CD14-positive monocyte (primary cell): ENCODE measurements at regions not wholly inside any gene's neighbourhood (a gene's known extent, or its start where the extent isn't known, plus 50 kb on each side); places are given as distances from the start of the nearest gene placed in this dataset.
A peak's percentile ranks its signal among the peaks of the same experiment; 100 is the strongest.

Experiments
- DNase-seq, 3 donors: peaks; one replicate each; pipeline ENCODE4 v3.0.0-alpha.2; 2011 to 2022
- H2AFZ ChIP-seq: 2 replicates; pipeline ENCODE4 v1.6.0; 2012; ENCODE audit warnings: mild to moderate bottlenecking, low read depth, low read length, inconsistent platforms; ENCODE audit not compliant: insufficient read depth, poor library complexity, severe bottlenecking
- H3K27ac ChIP-seq, 2 donors: 1 replicate in 1 of 2; 2 replicates in 1 of 2; pipeline ENCODE4 v1.5.1; 2012 to 2013; ENCODE audit warnings: low read length in 2 of 2, control low read depth in 1 of 2, inconsistent platforms in 1 of 2, low read depth in 1 of 2, mild to moderate bottlenecking in 1 of 2
- H3K27me3 ChIP-seq, 2 donors: one replicate each; pipeline versions ENCODE4 v1.6.0 to v1.6.1; 2011 to 2013; ENCODE audit warnings: low read length in 2 of 2; ENCODE audit not compliant: control insufficient read depth in 2 of 2, insufficient read depth in 2 of 2
- H3K36me3 ChIP-seq, 2 donors: replicated peaks in 1 of 2; 1 replicate in 1 of 2; 2 replicates in 1 of 2; pipeline versions ENCODE4 v1.5.1 to v1.6.1; 2012 to 2013; ENCODE audit warnings: low read length in 2 of 2, control low read depth in 1 of 2, inconsistent platforms in 1 of 2, mild to moderate bottlenecking in 1 of 2; ENCODE audit not compliant: insufficient read depth in 2 of 2, control insufficient read depth in 1 of 2
- H3K4me1 ChIP-seq, 2 donors: 1 replicate in 1 of 2; 2 replicates in 1 of 2; pipeline versions ENCODE4 v1.5.1 to v1.6.1; 2012 to 2013; ENCODE audit warnings: low read length in 2 of 2, control low read depth in 1 of 2, inconsistent platforms in 1 of 2, mild to moderate bottlenecking in 1 of 2, moderate library complexity in 1 of 2; ENCODE audit not compliant: insufficient read depth in 2 of 2, control insufficient read depth in 1 of 2
- H3K4me2 ChIP-seq: replicated peaks from 2 replicates; pipeline ENCODE3; 2012; ENCODE audit warnings: low read length, moderate library complexity, mild to moderate bottlenecking; ENCODE audit not compliant: poor library complexity, severe bottlenecking; ENCODE audit errors: extremely low read depth
- H3K4me3 ChIP-seq, 3 experiments: fragments of 200-600 bp in 1 of 3; sonication (generic) in 1 of 3; replicated peaks in 1 of 3; 1 replicate in 2 of 3; 2 replicates in 1 of 3; pipeline ENCODE4 v1.5.1; 2011 to 2013; ENCODE audit warnings: low read length in 3 of 3, mild to moderate bottlenecking in 3 of 3, control low read depth in 2 of 3, low read depth in 2 of 3, inconsistent platforms in 1 of 3, moderate library complexity in 1 of 3
- H3K79me2 ChIP-seq: 2 replicates; pipeline ENCODE4 v1.6.0; 2012; ENCODE audit warnings: mild to moderate bottlenecking, control low read depth, inconsistent platforms, low read length, moderate library complexity; ENCODE audit not compliant: insufficient read depth
- H3K9ac ChIP-seq: 2 replicates; pipeline ENCODE4 v1.6.0; 2017; ENCODE audit warnings: low read length, mild to moderate bottlenecking; ENCODE audit not compliant: insufficient read depth, poor library complexity, severe bottlenecking
- H3K9me3 ChIP-seq, 2 donors: replicated peaks in 1 of 2; 1 replicate in 1 of 2; 2 replicates in 1 of 2; pipeline versions ENCODE4 v1.5.1 to v1.6.1; 2012 to 2013; ENCODE audit warnings: low read length in 2 of 2, control low read depth in 1 of 2; ENCODE audit not compliant: control insufficient read depth in 1 of 2, insufficient read depth in 1 of 2
- H4K20me1 ChIP-seq: 2 replicates; pipeline ENCODE4 v1.6.0; 2012; ENCODE audit warnings: mild to moderate bottlenecking, low read length, control low read depth, moderate library complexity; ENCODE audit not compliant: insufficient read depth
- H3K27ac Mint-ChIP-seq, 7 donors: one replicate each; pipeline ENCODE4 v1.8.0; 2020; ENCODE audit warnings: mild to moderate bottlenecking in 7 of 7, mixed read lengths in 7 of 7, moderate library complexity in 6 of 7, inconsistent platforms in 2 of 7
- H3K27me3 Mint-ChIP-seq, 3 donors: one replicate each; pipeline ENCODE4 v1.8.0; 2021 to 2022; ENCODE audit warnings: low read depth in 3 of 3, mild to moderate bottlenecking in 3 of 3, mixed read lengths in 3 of 3, moderate library complexity in 3 of 3, inconsistent platforms in 1 of 3
- H3K36me3 Mint-ChIP-seq, 2 donors: one replicate each; pipeline ENCODE4 v1.8.0; 2020; ENCODE audit warnings: mixed read lengths in 2 of 2, inconsistent platforms in 1 of 2, mild to moderate bottlenecking in 1 of 2
- H3K4me1 Mint-ChIP-seq: one replicate; pipeline ENCODE4 v1.8.0; 2020; ENCODE audit warnings: mild to moderate bottlenecking, mixed read lengths
- H3K4me3 Mint-ChIP-seq, 2 donors: one replicate each; pipeline ENCODE4 v1.8.0; 2020; ENCODE audit warnings: mild to moderate bottlenecking in 2 of 2, mixed read lengths in 2 of 2, moderate library complexity in 1 of 2
- H3K9me3 Mint-ChIP-seq, 7 donors: one replicate each; pipeline ENCODE4 v1.8.0; 2020 to 2022; ENCODE audit warnings: mixed read lengths in 7 of 7, mild to moderate bottlenecking in 6 of 7, moderate library complexity in 6 of 7, inconsistent platforms in 2 of 7
- CTCF ChIP-seq: fragments of 200-600 bp; IDR thresholded peaks from one replicate; pipeline ENCODE4 v1.8.0; 2022; ENCODE audit warnings: antibody characterized with exemption, mild to moderate bottlenecking
- WGBS: methylation state at CpG from one replicate; pipeline ENCODE4 v1.1.5; 2013; ENCODE audit warnings: missing lambda C conversion rate; ENCODE audit not compliant: insufficient coverage; 5-methylcytosine and 5-hydroxymethylcytosine counted together
- intact Hi-C, 2 donors: fragments of 100-400 bp; cut with micrococcal nuclease; formaldehyde crosslinking; loops; one replicate each; pipeline versions ENCODE4 v1.15.0 to v1.15.1; 2023

GRCh38 chr14:71437870-71438269, 494.4 kb upstream of the RGS6 start:
- H3K4me3 ChIP-seq, result no peak overlapping the region
- no CpG with 5 or more reads among the region's 4 CpGs for WGBS
- H3K79me2 ChIP-seq, result no peaks in the 10 kb centered on the region
- Mint-ChIP-seq H3K36me3 (peaks cover 31 to 45% of the 10 kb centered on the region in 2 donors), H3K9me3 (peaks cover 0 to 6% (median 2%) of the 10 kb centered on the region in 7 donors), H3K27me3 (peaks cover 0 to 2% (median 0%) of the 10 kb centered on the region in 3 donors), H3K4me3 (no peak overlapping the region), H3K27ac (peak overlapping the region in 1 of 7 donors; percentile 28), H3K4me1 (peaks cover 6% of the 10 kb centered on the region)
- no peak overlapping the region for H2AFZ ChIP-seq
- H3K9me3 ChIP-seq, result no peaks in the 10 kb centered on the region
- no peak for DNase-seq
- no peak overlapping the region for H3K9ac ChIP-seq
- no peak overlapping the region for H3K27ac ChIP-seq
- H3K27me3 ChIP-seq, result no peaks in the 10 kb centered on the region
- intact Hi-C loops, result no loop called here
- H3K4me1 ChIP-seq, result no peaks in the 10 kb centered on the region
- peaks cover 46% of the 10 kb centered on the region for H4K20me1 ChIP-seq
- no peak for TF ChIP-seq CTCF
- H3K4me2 ChIP-seq, result no peak overlapping the region
- H3K36me3 ChIP-seq, result peaks cover 3 to 22% of the 10 kb centered on the region in 2 donors

GRCh38 chr14:71438684-71439083, 493.5 kb upstream of the RGS6 start:
- TF ChIP-seq CTCF, result no peak
- Mint-ChIP-seq H3K27me3 (peaks cover 0 to 2% (median 0%) of the 10 kb centered on the region in 3 donors), H3K4me3 (no peak overlapping the region), H3K4me1 (peaks cover 4% of the 10 kb centered on the region), H3K27ac (peak overlapping the region in 2 of 7 donors; percentile 28 to 54), H3K9me3 (peaks cover 0 to 6% (median 2%) of the 10 kb centered on the region in 7 donors), H3K36me3 (peaks cover 27 to 43% of the 10 kb centered on the region in 2 donors)
- H3K4me3 ChIP-seq, result no peak overlapping the region
- no peak overlapping the region for H2AFZ ChIP-seq
- intact Hi-C loops, result no loop called here
- no peak overlapping the region for H3K9ac ChIP-seq
- no peak for DNase-seq
- no peaks in the 10 kb centered on the region for H3K79me2 ChIP-seq
- H3K27ac ChIP-seq, result no peak overlapping the region
- WGBS, result 50% methylated on average over 2 of the region's 2 CpGs
- H3K9me3 ChIP-seq, result no peaks in the 10 kb centered on the region
- peaks cover 43% of the 10 kb centered on the region for H4K20me1 ChIP-seq
- no peaks in the 10 kb centered on the region for H3K4me1 ChIP-seq
- no peaks in the 10 kb centered on the region for H3K27me3 ChIP-seq
- H3K4me2 ChIP-seq, result no peak overlapping the region
- peaks cover 3 to 22% of the 10 kb centered on the region in 2 donors for H3K36me3 ChIP-seq
